HepG2 (cell line): ENCODE measurements at regions not wholly inside any gene's neighbourhood (a gene's known extent, or its start where the extent isn't known, plus 50 kb on each side); places are given as distances from the start of the nearest gene placed in this dataset.

Source experiments
- ATAC-seq: fragments of 200-7000 bp; cut with Tn5 transposase; 3 replicates; pipeline ENCODE4 v1.9.1; 2020; ENCODE audit warnings: mild to moderate bottlenecking, moderate library complexity
- BruUV-seq: library from RNA; stranded (reverse); fragments of 400-500 nt; replicated peaks from 2 replicates; lab custom pipeline; 2021; lab: Mats Ljungman, UMichigan
- CTCF ChIA-PET: fragments of 300-600 bp; formaldehyde crosslinking; extraction: SDS; loops from one replicate; lab custom pipeline; 2021; ENCODE audit warnings: low total read pairs, inconsistent platforms, low intra/inter-chr PET ratio; lab: Yijun Ruan, JAX
- POLR2A ChIA-PET: fragments of 350-600 bp; sonication (Branson Sonifier 250); formaldehyde crosslinking; loops from one replicate; lab custom pipeline; 2020; ENCODE audit warnings: antibody characterized with exemption, inconsistent platforms; lab: Yijun Ruan, JAX
- DNase-seq: peaks from one replicate; pipeline ENCODE4 v3.0.0-alpha.2; 2015; ENCODE audit warnings: low spot score
- FAIRE-seq: peaks from 3 replicates; lab custom pipeline; 2011; peaks lifted over from hg19 to GRCh38; lab: Jason Lieb, UNC
- H2AFZ ChIP-seq: one replicate; pipeline ENCODE4 v1.6.1; 2011; ENCODE audit warnings: low read length, inconsistent platforms
- H3K27ac ChIP-seq: fragments of 300-600 bp; 3 replicates; pipeline ENCODE4 v1.8.0; 2011; ENCODE audit warnings: mixed run types, mild to moderate bottlenecking, mixed read lengths, low read length, inconsistent platforms; ENCODE audit not compliant: insufficient read depth; ENCODE audit errors: extremely low read length
- H3K27me3 ChIP-seq, 2 experiments: fragments of 200-600 bp in 1 of 2; 2 replicates in 1 of 2; 3 replicates in 1 of 2; pipeline versions ENCODE4 v1.6.0 to v1.8.0; 2011; ENCODE audit warnings: low read length in 2 of 2, mild to moderate bottlenecking in 2 of 2, moderate library complexity in 2 of 2, inconsistent platforms in 1 of 2; ENCODE audit not compliant: insufficient read depth in 2 of 2, control insufficient read depth in 1 of 2
- H3K36me3 ChIP-seq, 2 experiments: fragments of 200-600 bp in 1 of 2; replicated peaks in 1 of 2; 2 replicates in 1 of 2; 3 replicates in 1 of 2; pipeline versions ENCODE4 v1.5.1 to v1.8.0; 2011; ENCODE audit warnings: low read length in 2 of 2, inconsistent platforms in 1 of 2; ENCODE audit not compliant: insufficient read depth in 2 of 2, control insufficient read depth in 1 of 2
- H3K4me1 ChIP-seq: 2 replicates; pipeline ENCODE4 v1.5.1; 2012; ENCODE audit warnings: low read length, inconsistent platforms; ENCODE audit not compliant: insufficient read depth
- H3K4me2 ChIP-seq: 2 replicates; pipeline ENCODE4 v1.6.0; 2011; ENCODE audit warnings: low read depth, low read length, inconsistent platforms
- H3K4me3 ChIP-seq, 3 experiments: fragments of 200-600 bp in 1 of 3; sonication (generic), shearing (Covaris generic) in 1 of 3; replicated peaks in 1 of 3; 2 replicates each; pipeline ENCODE4 v1.5.1; 2011 to 2016; ENCODE audit warnings: low read length in 3 of 3, inconsistent platforms in 2 of 3, low read depth in 2 of 3, mild to moderate bottlenecking in 2 of 3, control low read depth in 1 of 3, mixed read lengths in 1 of 3; ENCODE audit not compliant: insufficient read depth in 1 of 3
- H3K79me2 ChIP-seq: one replicate; pipeline ENCODE4 v1.6.1; 2011; ENCODE audit warnings: low read length, inconsistent platforms; ENCODE audit not compliant: insufficient read depth
- H3K9ac ChIP-seq: 2 replicates; pipeline ENCODE4 v1.6.0; 2011; ENCODE audit warnings: mild to moderate bottlenecking, low read depth, low read length, inconsistent platforms; ENCODE audit not compliant: insufficient read depth
- H3K9me3 ChIP-seq: 2 replicates; pipeline ENCODE4 v1.5.1; 2012; ENCODE audit warnings: mild to moderate bottlenecking, low read length
- H4K20me1 ChIP-seq: 2 replicates; pipeline ENCODE4 v1.6.0; 2011; ENCODE audit warnings: inconsistent platforms, mild to moderate bottlenecking, low read length, moderate library complexity; ENCODE audit not compliant: insufficient read depth
- GABPA ChIP-seq, 2 experiments: IDR thresholded peaks; 2 replicates each; pipeline ENCODE4 v1.6.1; 2011 to 2016; ENCODE audit warnings: low read depth in 2 of 2, low read length in 1 of 2, missing biosample characterization in 1 of 2, missing genetic modification characterization in 1 of 2
- SIN3B ChIP-seq: fragments of 150-350 bp; IDR thresholded peaks from 2 replicates; pipeline ENCODE4 v1.6.1; 2014; ENCODE audit warnings: low read length
- WGBS: methylation state at CpG from one replicate; pipeline ENCODE4 v1.1.6; 2017; ENCODE audit warnings: low lambda C conversion rate; 5-methylcytosine and 5-hydroxymethylcytosine counted together
- in situ Hi-C: cut with HindIII; loops from 2 replicates; pipeline ENCODE4 v1.10.0; 2017; ENCODE audit warnings: low pct_unique_long_range_greater_than_20kb; ENCODE audit not compliant: extremely low pct_ligation_motif_present
- intact Hi-C: fragments of 100-400 bp; cut with micrococcal nuclease; formaldehyde crosslinking; loops from one replicate; pipeline ENCODE4 v1.10.0; 2022; ENCODE audit not compliant: unreplicated experiment
- TF ChIP-seq, protein P1 (sequence below): sonication (generic); formaldehyde crosslinking; IDR thresholded peaks from 2 replicates; pipeline ENCODE4 v1.5.1; 2020; ENCODE audit warnings: mild to moderate bottlenecking, missing genetic modification reagents, moderate library complexity
- TF ChIP-seq, protein P2 (sequence below): sonication (generic); formaldehyde crosslinking; IDR thresholded peaks from 2 replicates; pipeline ENCODE4 v1.4.0; 2020; ENCODE audit warnings: missing genetic modification reagents

DNA sequence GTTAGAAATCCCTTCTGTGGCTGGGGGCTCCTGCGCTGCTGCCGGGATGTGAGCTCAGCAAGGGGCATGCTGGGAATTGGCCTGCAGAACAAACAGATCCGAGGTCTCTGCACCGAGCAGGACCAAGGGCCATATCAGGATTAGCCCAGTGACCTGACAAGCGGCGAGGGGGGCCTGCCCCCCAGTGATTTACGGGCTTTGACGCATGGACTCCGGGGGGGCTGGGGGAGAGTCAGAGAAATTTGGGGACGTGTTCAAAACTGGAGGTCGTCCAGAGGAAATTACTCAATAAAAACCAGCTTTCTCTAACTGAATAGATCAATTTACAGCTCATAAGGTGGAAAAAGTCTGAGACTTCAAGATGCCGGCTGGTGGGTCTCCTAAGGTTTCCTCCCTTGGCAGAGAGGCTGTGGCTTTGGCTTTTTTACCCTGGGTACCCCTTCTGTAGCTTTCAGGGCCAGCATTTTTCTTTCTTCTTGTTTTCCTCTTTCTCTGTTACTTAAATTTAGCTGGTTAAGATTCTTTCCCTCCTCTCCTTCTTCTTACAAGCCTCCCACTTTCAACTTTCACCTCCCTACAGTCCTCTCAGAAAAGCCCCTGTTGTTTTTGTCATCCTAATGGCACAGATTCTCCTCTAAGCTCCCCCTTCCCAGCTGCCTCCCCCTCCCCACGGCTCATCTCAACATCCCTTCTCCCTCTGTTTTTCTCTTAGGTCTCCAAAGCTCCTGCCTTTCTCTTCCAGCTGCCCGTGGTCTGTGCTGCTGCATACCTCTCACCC, 551.0 kb downstream of the CCDC171 start:
- H3K27ac ChIP-seq, result no peak overlapping the region
- intact Hi-C loops, result no loop called here

More for the DNA sequence above, 551.0 kb downstream of the CCDC171 start:
- H3K36me3 ChIP-seq, result no peaks in the 10 kb centered on the region
- H3K79me2 ChIP-seq, result no peaks in the 10 kb centered on the region
- no TSS peak for BruUV-seq
- ChIA-PET CTCF (no interaction called here), POLR2A (no interaction called here)
- H3K9ac ChIP-seq, result no peak overlapping the region
- DNase-seq, result no peak
- in situ Hi-C loops, result no loop called here
- H3K4me3 ChIP-seq, result no peak overlapping the region
- H2AFZ ChIP-seq, result no peak overlapping the region
- H3K9me3 ChIP-seq, result no peaks in the 10 kb centered on the region
- peak; percentile 82 for ATAC-seq
- peak overlapping the region; percentile 32; the same call in 1 of the 2 replicates for H3K4me2 ChIP-seq
- TF ChIP-seq GABPA (IDR thresholded peaks at IDR 0.05; ENCODE audit: low read depth, low read length) (no peak), GABPA (CRISPR knock-in tag; IDR thresholded peaks at IDR 0.05; ENCODE audit: low read depth) (0 out of 2 replicates have a peak, but pooled peaks have one; percentile 18), SIN3B (no peak)
- TF ChIP-seq, protein P1, sequence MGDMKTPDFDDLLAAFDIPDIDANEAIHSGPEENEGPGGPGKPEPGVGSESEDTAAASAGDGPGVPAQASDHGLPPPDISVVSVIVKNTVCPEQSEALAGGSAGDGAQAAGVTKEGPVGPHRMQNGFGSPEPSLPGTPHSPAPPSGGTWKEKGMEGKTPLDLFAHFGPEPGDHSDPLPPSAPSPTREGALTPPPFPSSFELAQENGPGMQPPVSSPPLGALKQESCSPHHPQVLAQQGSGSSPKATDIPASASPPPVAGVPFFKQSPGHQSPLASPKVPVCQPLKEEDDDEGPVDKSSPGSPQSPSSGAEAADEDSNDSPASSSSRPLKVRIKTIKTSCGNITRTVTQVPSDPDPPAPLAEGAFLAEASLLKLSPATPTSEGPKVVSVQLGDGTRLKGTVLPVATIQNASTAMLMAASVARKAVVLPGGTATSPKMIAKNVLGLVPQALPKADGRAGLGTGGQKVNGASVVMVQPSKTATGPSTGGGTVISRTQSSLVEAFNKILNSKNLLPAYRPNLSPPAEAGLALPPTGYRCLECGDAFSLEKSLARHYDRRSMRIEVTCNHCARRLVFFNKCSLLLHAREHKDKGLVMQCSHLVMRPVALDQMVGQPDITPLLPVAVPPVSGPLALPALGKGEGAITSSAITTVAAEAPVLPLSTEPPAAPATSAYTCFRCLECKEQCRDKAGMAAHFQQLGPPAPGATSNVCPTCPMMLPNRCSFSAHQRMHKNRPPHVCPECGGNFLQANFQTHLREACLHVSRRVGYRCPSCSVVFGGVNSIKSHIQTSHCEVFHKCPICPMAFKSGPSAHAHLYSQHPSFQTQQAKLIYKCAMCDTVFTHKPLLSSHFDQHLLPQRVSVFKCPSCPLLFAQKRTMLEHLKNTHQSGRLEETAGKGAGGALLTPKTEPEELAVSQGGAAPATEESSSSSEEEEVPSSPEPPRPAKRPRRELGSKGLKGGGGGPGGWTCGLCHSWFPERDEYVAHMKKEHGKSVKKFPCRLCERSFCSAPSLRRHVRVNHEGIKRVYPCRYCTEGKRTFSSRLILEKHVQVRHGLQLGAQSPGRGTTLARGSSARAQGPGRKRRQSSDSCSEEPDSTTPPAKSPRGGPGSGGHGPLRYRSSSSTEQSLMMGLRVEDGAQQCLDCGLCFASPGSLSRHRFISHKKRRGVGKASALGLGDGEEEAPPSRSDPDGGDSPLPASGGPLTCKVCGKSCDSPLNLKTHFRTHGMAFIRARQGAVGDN (CRISPR knock-in tag), result peak; percentile 39
- TF ChIP-seq, protein P2, sequence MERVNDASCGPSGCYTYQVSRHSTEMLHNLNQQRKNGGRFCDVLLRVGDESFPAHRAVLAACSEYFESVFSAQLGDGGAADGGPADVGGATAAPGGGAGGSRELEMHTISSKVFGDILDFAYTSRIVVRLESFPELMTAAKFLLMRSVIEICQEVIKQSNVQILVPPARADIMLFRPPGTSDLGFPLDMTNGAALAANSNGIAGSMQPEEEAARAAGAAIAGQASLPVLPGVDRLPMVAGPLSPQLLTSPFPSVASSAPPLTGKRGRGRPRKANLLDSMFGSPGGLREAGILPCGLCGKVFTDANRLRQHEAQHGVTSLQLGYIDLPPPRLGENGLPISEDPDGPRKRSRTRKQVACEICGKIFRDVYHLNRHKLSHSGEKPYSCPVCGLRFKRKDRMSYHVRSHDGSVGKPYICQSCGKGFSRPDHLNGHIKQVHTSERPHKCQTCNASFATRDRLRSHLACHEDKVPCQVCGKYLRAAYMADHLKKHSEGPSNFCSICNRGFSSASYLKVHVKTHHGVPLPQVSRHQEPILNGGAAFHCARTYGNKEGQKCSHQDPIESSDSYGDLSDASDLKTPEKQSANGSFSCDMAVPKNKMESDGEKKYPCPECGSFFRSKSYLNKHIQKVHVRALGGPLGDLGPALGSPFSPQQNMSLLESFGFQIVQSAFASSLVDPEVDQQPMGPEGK (CRISPR knock-in tag), result peak; percentile 60; the same call in 1 of the 2 replicates
- TF ChIP-seq, all 625 proteins: peak for 3
- 3% methylated on average over 14 of the region's 14 CpGs for WGBS
- Histone ChIP-seq H4K20me1 (no peaks in the 10 kb centered on the region), H3K4me1 (0 out of 2 replicates have a peak, but pooled peaks cover 15% of the 10 kb centered on the region), H3K27me3 (no peaks in the 10 kb centered on the region)
- FAIRE-seq, result no peak
